Prostate gland (tissue), 2 donors: ENCODE measurements at regions not wholly inside any gene's neighbourhood (a gene's known extent, or its start where the extent isn't known, plus 50 kb on each side); places are given as distances from the start of the nearest gene placed in this dataset.

ENCODE experiments used
- POLR2A ChIP-seq: fragments of 450-650 bp; IDR thresholded peaks from one replicate; pipeline ENCODE4 v1.6.1; 2016; ENCODE audit warnings: antibody characterized with exemption, mild to moderate bottlenecking
- TF ChIP-seq, protein P1 (sequence below), 4 experiments: fragments of 200-600 bp in 2 of 4; fragments of 450-650 bp in 2 of 4; sonication (generic) in 2 of 4; IDR thresholded peaks; 1 replicate in 3 of 4; 2 replicates in 1 of 4; pipeline ENCODE4 v1.5.1; 2016 to 2019; ENCODE audit warnings: antibody characterized with exemption in 4 of 4, mild to moderate bottlenecking in 2 of 4, moderate library complexity in 2 of 4

DNA sequence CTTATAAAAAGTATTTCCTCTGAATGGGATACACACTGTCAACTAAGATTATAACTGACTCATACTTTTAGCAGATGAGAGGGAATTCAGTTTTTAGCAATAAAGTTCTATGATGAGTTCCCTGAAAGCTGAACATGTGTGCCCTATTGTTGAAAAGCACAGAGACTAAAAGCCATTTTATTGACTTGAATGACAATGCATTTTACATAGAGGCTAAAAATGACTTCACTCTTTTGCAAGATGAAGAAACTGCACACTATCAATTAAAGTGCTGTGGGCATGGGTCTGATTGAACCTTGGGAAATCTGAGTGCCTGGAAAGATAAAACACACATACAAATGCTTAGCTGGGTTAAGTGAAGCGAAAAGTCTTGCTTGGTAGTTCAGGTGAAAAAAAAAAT, 633.4 kb downstream of the PDHA2 start:
- TF ChIP-seq, protein P1, sequence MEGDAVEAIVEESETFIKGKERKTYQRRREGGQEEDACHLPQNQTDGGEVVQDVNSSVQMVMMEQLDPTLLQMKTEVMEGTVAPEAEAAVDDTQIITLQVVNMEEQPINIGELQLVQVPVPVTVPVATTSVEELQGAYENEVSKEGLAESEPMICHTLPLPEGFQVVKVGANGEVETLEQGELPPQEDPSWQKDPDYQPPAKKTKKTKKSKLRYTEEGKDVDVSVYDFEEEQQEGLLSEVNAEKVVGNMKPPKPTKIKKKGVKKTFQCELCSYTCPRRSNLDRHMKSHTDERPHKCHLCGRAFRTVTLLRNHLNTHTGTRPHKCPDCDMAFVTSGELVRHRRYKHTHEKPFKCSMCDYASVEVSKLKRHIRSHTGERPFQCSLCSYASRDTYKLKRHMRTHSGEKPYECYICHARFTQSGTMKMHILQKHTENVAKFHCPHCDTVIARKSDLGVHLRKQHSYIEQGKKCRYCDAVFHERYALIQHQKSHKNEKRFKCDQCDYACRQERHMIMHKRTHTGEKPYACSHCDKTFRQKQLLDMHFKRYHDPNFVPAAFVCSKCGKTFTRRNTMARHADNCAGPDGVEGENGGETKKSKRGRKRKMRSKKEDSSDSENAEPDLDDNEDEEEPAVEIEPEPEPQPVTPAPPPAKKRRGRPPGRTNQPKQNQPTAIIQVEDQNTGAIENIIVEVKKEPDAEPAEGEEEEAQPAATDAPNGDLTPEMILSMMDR (IDR thresholded peaks at IDR 0.05), result no peak
- no peak for TF ChIP-seq POLR2A
